ENCODE measurements at regions not wholly inside any gene's neighbourhood (a gene's known extent, or its start where the extent isn't known, plus 50 kb on each side); places are given as distances from the start of the nearest gene placed in this dataset.

DNA sequence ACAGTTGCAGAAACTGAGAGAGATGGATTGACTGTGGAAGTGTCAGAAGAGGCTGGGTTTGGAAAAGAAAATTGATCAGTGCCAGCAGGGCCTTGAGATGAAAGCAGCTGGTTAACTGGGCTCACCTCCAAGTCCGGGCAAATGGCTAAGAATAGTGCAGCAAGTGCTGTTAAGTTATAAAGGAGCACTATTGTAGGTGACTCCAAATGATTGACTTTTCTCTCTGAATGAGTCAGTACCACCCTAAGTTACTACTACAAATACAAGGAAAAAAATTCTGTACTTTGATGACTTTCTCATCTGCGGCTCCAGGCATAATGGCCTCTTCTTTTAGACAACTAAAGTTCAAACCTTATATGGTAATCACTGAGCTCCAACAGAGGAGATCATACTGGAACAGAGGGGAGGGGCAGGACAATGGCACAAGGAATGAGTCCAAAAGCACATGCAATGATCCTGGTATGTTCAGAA is 733.4 kb upstream of the INTU start:
- Histone ChIP-seq H3K36me3 (ENCODE audit: control insufficient read depth in 2 of 2, extremely low read depth in 1 of 2, insufficient read depth in 2 of 2, low read length in 2 of 2) (no peaks in the 10 kb centered on the region), H2AFZ (ENCODE audit: low read depth, low read length) (no peak overlapping the region), H3K9me1 (replicated peaks; ENCODE audit: control insufficient read depth, extremely low read depth, insufficient read depth, low read length) (no peaks in the 10 kb centered on the region), H3K4me3 (replicated peaks in 1 of 3; ENCODE audit: insufficient read depth in 1 of 3, low read depth in 1 of 3, low read length in 3 of 3) (no peak overlapping the region), H4K20me1 (replicated peaks; ENCODE audit: control insufficient read depth, extremely low read depth, insufficient read depth, low read length) (no peaks in the 10 kb centered on the region), H3K9me3 (replicated peaks; ENCODE audit: control insufficient read depth, insufficient read depth, low read length) (no peaks in the 10 kb centered on the region), H3K4me2 (ENCODE audit: insufficient read depth, low read length) (no peak overlapping the region), H3K9ac (replicated peaks; ENCODE audit: extremely low read depth, insufficient read depth, low read length) (no peak overlapping the region), H3K27me3 (ENCODE audit: control insufficient read depth in 2 of 2, insufficient read depth in 2 of 2, low read length in 2 of 2) (no peaks in the 10 kb centered on the region), H3K79me2 (ENCODE audit: control insufficient read depth, insufficient read depth, low read length) (no peaks in the 10 kb centered on the region), H3K4me1 (ENCODE audit: control insufficient read depth, extremely low read depth, insufficient read depth, low read length) (no peaks in the 10 kb centered on the region), H3K27ac (ENCODE audit: insufficient read depth, low read depth, low read length) (no peak overlapping the region)
- intact Hi-C loops (cut with micrococcal nuclease), result no loop called here
- POLR2A ChIA-PET, result no interaction called here
- no peak for FAIRE-seq
- TF ChIP-seq MYC (IDR thresholded peaks at IDR 0.05; ENCODE audit: low read depth, low read length) (no peak), POLR2AphosphoS5 (IDR thresholded peaks at IDR 0.05; ENCODE audit: insufficient read depth, low read depth, low read length) (no peak), POLR2A (IDR thresholded peaks at IDR 0.05; ENCODE audit: low read depth, low read length) (no peak), JUN (IDR thresholded peaks at IDR 0.05; ENCODE audit: borderline replicate concordance, insufficient read depth, insufficient read length, low read depth) (no peak), EZH2 (IDR thresholded peaks at IDR 0.05; ENCODE audit: borderline replicate concordance, low read depth, low read length, severe bottlenecking) (no peak), FOS (IDR thresholded peaks at IDR 0.05; ENCODE audit: borderline replicate concordance, insufficient read depth, low read length) (no peak), GATA2 (IDR thresholded peaks at IDR 0.05; ENCODE audit: insufficient read depth, insufficient read length, low read depth, low read length) (no peak)
- TF ChIP-seq, protein P1, sequence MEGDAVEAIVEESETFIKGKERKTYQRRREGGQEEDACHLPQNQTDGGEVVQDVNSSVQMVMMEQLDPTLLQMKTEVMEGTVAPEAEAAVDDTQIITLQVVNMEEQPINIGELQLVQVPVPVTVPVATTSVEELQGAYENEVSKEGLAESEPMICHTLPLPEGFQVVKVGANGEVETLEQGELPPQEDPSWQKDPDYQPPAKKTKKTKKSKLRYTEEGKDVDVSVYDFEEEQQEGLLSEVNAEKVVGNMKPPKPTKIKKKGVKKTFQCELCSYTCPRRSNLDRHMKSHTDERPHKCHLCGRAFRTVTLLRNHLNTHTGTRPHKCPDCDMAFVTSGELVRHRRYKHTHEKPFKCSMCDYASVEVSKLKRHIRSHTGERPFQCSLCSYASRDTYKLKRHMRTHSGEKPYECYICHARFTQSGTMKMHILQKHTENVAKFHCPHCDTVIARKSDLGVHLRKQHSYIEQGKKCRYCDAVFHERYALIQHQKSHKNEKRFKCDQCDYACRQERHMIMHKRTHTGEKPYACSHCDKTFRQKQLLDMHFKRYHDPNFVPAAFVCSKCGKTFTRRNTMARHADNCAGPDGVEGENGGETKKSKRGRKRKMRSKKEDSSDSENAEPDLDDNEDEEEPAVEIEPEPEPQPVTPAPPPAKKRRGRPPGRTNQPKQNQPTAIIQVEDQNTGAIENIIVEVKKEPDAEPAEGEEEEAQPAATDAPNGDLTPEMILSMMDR (IDR thresholded peaks at IDR 0.05; ENCODE audit: extremely low read depth in 1 of 2, insufficient read depth in 1 of 2, low read depth in 1 of 2, low read length in 2 of 2), result no peak
- TF ChIP-seq, protein P2, sequence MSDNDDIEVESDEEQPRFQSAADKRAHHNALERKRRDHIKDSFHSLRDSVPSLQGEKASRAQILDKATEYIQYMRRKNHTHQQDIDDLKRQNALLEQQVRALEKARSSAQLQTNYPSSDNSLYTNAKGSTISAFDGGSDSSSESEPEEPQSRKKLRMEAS (IDR thresholded peaks at IDR 0.05; ENCODE audit: insufficient read depth, insufficient read length), result no peak
- no peak for DNase-seq (ENCODE audit: low read depth, low spot score)
- CTCF ChIA-PET, result no interaction called here
- dilution Hi-C loops (cut with MboI; ENCODE audit: extremely low pct_ligation_motif_present, low sequenced_read_pairs), result no loop called here
- no TSS peak for BruUV-seq (replicated peaks)
